Neural progenitor cell (in vitro differentiated cells): ENCODE measurements at regions not wholly inside any gene's neighbourhood (a gene's known extent, or its start where the extent isn't known, plus 50 kb on each side); places are given as distances from the start of the nearest gene placed in this dataset.
"Not testable (repeated sequence)": the region's sequence is repeated elsewhere in the genome, so short reads cannot be mapped to it uniquely, and the experiment has no call there.

Source experiments
- CTCF ChIP-seq: fragments of 200-600 bp; sonication (generic); IDR thresholded peaks from 2 replicates; pipeline ENCODE4 v1.5.1; 2017; ENCODE audit warnings: antibody characterized with exemption, mild to moderate bottlenecking
- EZH2 ChIP-seq: fragments of 200-600 bp; sonication (generic); IDR thresholded peaks from 2 replicates; pipeline ENCODE4 v1.6.1; 2017; ENCODE audit warnings: antibody characterized with exemption, mild to moderate bottlenecking, moderate library complexity
- EZH2phosphoT487 ChIP-seq: fragments of 200-600 bp; sonication (generic); IDR thresholded peaks from 2 replicates; pipeline ENCODE4 v1.6.1; 2017; ENCODE audit warnings: antibody characterized with exemption

- not testable (repeated sequence) for TF ChIP-seq CTCF, EZH2, EZH2phosphoT487
These were observed 317.7 kb downstream of the NEK10 start for GRCh38 chr3:27051527-27051926.
